Activated T-helper 9 cell treated with anti-CD3 and anti-CD28 coated beads, Interleukin-2, amount 50 U/mL, for 16 hours (primary cell): ENCODE measurements at regions not wholly inside any gene's neighbourhood (a gene's known extent, or its start where the extent isn't known, plus 50 kb on each side); places are given as distances from the start of the nearest gene placed in this dataset.
"Not testable (repeated sequence)": the region's sequence is repeated elsewhere in the genome, so short reads cannot be mapped to it uniquely, and the experiment has no call there.

ENCODE experiments used
- DNase-seq: peaks from one replicate; pipeline ENCODE4 v3.0.0-alpha.2; 2020; ENCODE audit warnings: low read depth

GRCh38 chr12:124674937-124675336 is 107.5 kb upstream of the NCOR2 start:
- no peak for DNase-seq

- no peak for DNase-seq
Measured at GRCh38 chr12:124673801-124674617, 106.6 kb upstream of the NCOR2 start.

- DNase-seq, result not testable (repeated sequence)
Measured at GRCh38 chr12:124669271-124669721, 101.9 kb upstream of the NCOR2 start.

GRCh38 chr12:124668602-124669001 is 101.2 kb upstream of the NCOR2 start:
- DNase-seq, result no peak

- no peak for DNase-seq
Measured at GRCh38 chr12:124667506-124668326, 100.3 kb upstream of the NCOR2 start.

- no peak for DNase-seq
Measured at GRCh38 chr12:124666722-124667259, 99.4 kb upstream of the NCOR2 start.

GRCh38 chr12:124665511-124665910 is 98.1 kb upstream of the NCOR2 start:
- DNase-seq, result no peak

GRCh38 chr12:124664395-124665111 is 97.1 kb upstream of the NCOR2 start:
- DNase-seq, result no peak

GRCh38 chr12:124663771-124664366 is 96.5 kb upstream of the NCOR2 start:
- no peak for DNase-seq

- DNase-seq, result no peak
Measured at GRCh38 chr12:124663206-124663605, 95.8 kb upstream of the NCOR2 start.

- DNase-seq, result no peak
Measured at GRCh38 chr12:124661341-124661740, 93.9 kb upstream of the NCOR2 start.

GRCh38 chr12:124660851-124661250 is 93.4 kb upstream of the NCOR2 start:
- no peak for DNase-seq

- DNase-seq, result no peak
Measured at GRCh38 chr12:124658806-124659402, 91.5 kb upstream of the NCOR2 start.

GRCh38 chr12:124658302-124658701 is 90.9 kb upstream of the NCOR2 start:
- DNase-seq, result no peak

GRCh38 chr12:124656947-124657434 is 89.6 kb upstream of the NCOR2 start:
- no peak for DNase-seq

GRCh38 chr12:124655698-124656516 is 88.5 kb upstream of the NCOR2 start:
- DNase-seq, result no peak

GRCh38 chr12:124655048-124655697 is 87.8 kb upstream of the NCOR2 start:
- no peak for DNase-seq

GRCh38 chr12:124654666-124655047 is 87.2 kb upstream of the NCOR2 start:
- no peak for DNase-seq

- DNase-seq, result no peak
Measured at GRCh38 chr12:124653169-124653931, 85.9 kb upstream of the NCOR2 start.
